HepG2 (cell line): ENCODE measurements at regions not wholly inside any gene's neighbourhood (a gene's known extent, or its start where the extent isn't known, plus 50 kb on each side); places are given as distances from the start of the nearest gene placed in this dataset.

Source experiments
- ATAC-seq: fragments of 200-7000 bp; cut with Tn5 transposase; 3 replicates; pipeline ENCODE4 v1.9.1; 2020; ENCODE audit warnings: mild to moderate bottlenecking, moderate library complexity
- BruUV-seq: library from RNA; stranded (reverse); fragments of 400-500 nt; replicated peaks from 2 replicates; lab custom pipeline; 2021; lab: Mats Ljungman, UMichigan
- CTCF ChIA-PET: fragments of 300-600 bp; formaldehyde crosslinking; extraction: SDS; loops from one replicate; lab custom pipeline; 2021; ENCODE audit warnings: low total read pairs, inconsistent platforms, low intra/inter-chr PET ratio; lab: Yijun Ruan, JAX
- POLR2A ChIA-PET: fragments of 350-600 bp; sonication (Branson Sonifier 250); formaldehyde crosslinking; loops from one replicate; lab custom pipeline; 2020; ENCODE audit warnings: antibody characterized with exemption, inconsistent platforms; lab: Yijun Ruan, JAX
- DNase-seq: peaks from one replicate; pipeline ENCODE4 v3.0.0-alpha.2; 2015; ENCODE audit warnings: low spot score
- FAIRE-seq: peaks from 3 replicates; lab custom pipeline; 2011; peaks lifted over from hg19 to GRCh38; lab: Jason Lieb, UNC
- H2AFZ ChIP-seq: one replicate; pipeline ENCODE4 v1.6.1; 2011; ENCODE audit warnings: low read length, inconsistent platforms
- H3K27ac ChIP-seq: fragments of 300-600 bp; 3 replicates; pipeline ENCODE4 v1.8.0; 2011; ENCODE audit warnings: mixed run types, mild to moderate bottlenecking, mixed read lengths, low read length, inconsistent platforms; ENCODE audit not compliant: insufficient read depth; ENCODE audit errors: extremely low read length
- H3K27me3 ChIP-seq, 2 experiments: fragments of 200-600 bp in 1 of 2; 2 replicates in 1 of 2; 3 replicates in 1 of 2; pipeline versions ENCODE4 v1.6.0 to v1.8.0; 2011; ENCODE audit warnings: low read length in 2 of 2, mild to moderate bottlenecking in 2 of 2, moderate library complexity in 2 of 2, inconsistent platforms in 1 of 2; ENCODE audit not compliant: insufficient read depth in 2 of 2, control insufficient read depth in 1 of 2
- H3K36me3 ChIP-seq, 2 experiments: fragments of 200-600 bp in 1 of 2; replicated peaks in 1 of 2; 2 replicates in 1 of 2; 3 replicates in 1 of 2; pipeline versions ENCODE4 v1.5.1 to v1.8.0; 2011; ENCODE audit warnings: low read length in 2 of 2, inconsistent platforms in 1 of 2; ENCODE audit not compliant: insufficient read depth in 2 of 2, control insufficient read depth in 1 of 2
- H3K4me1 ChIP-seq: 2 replicates; pipeline ENCODE4 v1.5.1; 2012; ENCODE audit warnings: low read length, inconsistent platforms; ENCODE audit not compliant: insufficient read depth
- H3K4me2 ChIP-seq: 2 replicates; pipeline ENCODE4 v1.6.0; 2011; ENCODE audit warnings: low read depth, low read length, inconsistent platforms
- H3K4me3 ChIP-seq, 3 experiments: fragments of 200-600 bp in 1 of 3; sonication (generic), shearing (Covaris generic) in 1 of 3; replicated peaks in 1 of 3; 2 replicates each; pipeline ENCODE4 v1.5.1; 2011 to 2016; ENCODE audit warnings: low read length in 3 of 3, inconsistent platforms in 2 of 3, low read depth in 2 of 3, mild to moderate bottlenecking in 2 of 3, control low read depth in 1 of 3, mixed read lengths in 1 of 3; ENCODE audit not compliant: insufficient read depth in 1 of 3
- H3K79me2 ChIP-seq: one replicate; pipeline ENCODE4 v1.6.1; 2011; ENCODE audit warnings: low read length, inconsistent platforms; ENCODE audit not compliant: insufficient read depth
- H3K9ac ChIP-seq: 2 replicates; pipeline ENCODE4 v1.6.0; 2011; ENCODE audit warnings: mild to moderate bottlenecking, low read depth, low read length, inconsistent platforms; ENCODE audit not compliant: insufficient read depth
- H3K9me3 ChIP-seq: 2 replicates; pipeline ENCODE4 v1.5.1; 2012; ENCODE audit warnings: mild to moderate bottlenecking, low read length
- H4K20me1 ChIP-seq: 2 replicates; pipeline ENCODE4 v1.6.0; 2011; ENCODE audit warnings: inconsistent platforms, mild to moderate bottlenecking, low read length, moderate library complexity; ENCODE audit not compliant: insufficient read depth
- ZNF460 ChIP-seq: sonication (generic); formaldehyde crosslinking; IDR thresholded peaks from 2 replicates; pipeline ENCODE4 v1.5.1; 2020; ENCODE audit warnings: missing genetic modification reagents, mild to moderate bottlenecking, borderline replicate concordance
- WGBS: methylation state at CpG from one replicate; pipeline ENCODE4 v1.1.6; 2017; ENCODE audit warnings: low lambda C conversion rate; 5-methylcytosine and 5-hydroxymethylcytosine counted together
- in situ Hi-C: cut with HindIII; loops from 2 replicates; pipeline ENCODE4 v1.10.0; 2017; ENCODE audit warnings: low pct_unique_long_range_greater_than_20kb; ENCODE audit not compliant: extremely low pct_ligation_motif_present
- intact Hi-C: fragments of 100-400 bp; cut with micrococcal nuclease; formaldehyde crosslinking; loops from one replicate; pipeline ENCODE4 v1.10.0; 2022; ENCODE audit not compliant: unreplicated experiment
- TF ChIP-seq, protein P1 (sequence below): IDR thresholded peaks from 2 replicates; pipeline ENCODE4 v1.6.1; 2016; ENCODE audit warnings: missing biosample characterization, missing genetic modification reagents, low read depth
- TF ChIP-seq, protein P2 (sequence below): sonication (generic); formaldehyde crosslinking; IDR thresholded peaks from 2 replicates; pipeline ENCODE4 v1.8.0; 2022; ENCODE audit warnings: mild to moderate bottlenecking, missing genetic modification reagents, borderline replicate concordance
- TF ChIP-seq, protein P3 (sequence below): sonication (generic); formaldehyde crosslinking; IDR thresholded peaks from 2 replicates; pipeline ENCODE4 v1.5.0; 2020; ENCODE audit warnings: missing genetic modification reagents

DNA sequence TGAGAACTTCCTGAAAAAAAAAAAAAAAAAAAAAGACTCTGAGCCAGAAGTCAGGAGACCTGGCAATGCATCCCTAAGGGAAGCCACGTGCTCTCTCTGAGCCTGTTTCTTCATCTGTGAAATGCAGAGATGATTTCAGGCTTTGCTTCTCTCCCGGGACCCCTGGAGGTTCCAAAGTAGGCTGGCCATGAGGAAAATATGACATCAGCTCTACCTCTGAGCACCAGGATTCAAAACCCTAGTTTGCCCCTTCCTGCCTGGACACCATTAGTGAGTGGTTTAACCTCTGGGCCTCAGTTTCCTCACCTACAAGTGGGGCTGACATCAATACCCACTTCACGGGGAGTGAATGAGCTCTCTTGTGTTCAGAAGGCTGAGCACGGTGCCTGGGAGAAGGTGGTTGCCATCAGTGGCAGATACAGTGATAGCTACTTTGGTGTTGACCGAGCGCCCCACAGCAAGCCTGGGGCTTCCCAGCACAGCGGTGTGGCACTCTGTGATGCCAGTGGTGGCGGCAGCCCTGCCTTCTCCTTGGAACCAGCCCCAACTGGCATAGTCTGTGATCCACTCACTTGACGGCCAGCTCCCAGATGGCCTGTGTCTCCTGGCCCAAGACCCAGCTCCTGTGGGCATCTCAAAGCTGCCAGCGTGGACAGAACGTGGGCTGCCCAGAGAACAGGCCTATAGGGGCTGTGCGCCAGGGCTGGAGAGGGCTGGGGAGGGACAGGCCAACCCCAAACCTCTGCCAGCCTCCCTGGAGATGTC is 153.1 kb upstream of the UNC5B start (continued):
- TF ChIP-seq, protein P1, sequence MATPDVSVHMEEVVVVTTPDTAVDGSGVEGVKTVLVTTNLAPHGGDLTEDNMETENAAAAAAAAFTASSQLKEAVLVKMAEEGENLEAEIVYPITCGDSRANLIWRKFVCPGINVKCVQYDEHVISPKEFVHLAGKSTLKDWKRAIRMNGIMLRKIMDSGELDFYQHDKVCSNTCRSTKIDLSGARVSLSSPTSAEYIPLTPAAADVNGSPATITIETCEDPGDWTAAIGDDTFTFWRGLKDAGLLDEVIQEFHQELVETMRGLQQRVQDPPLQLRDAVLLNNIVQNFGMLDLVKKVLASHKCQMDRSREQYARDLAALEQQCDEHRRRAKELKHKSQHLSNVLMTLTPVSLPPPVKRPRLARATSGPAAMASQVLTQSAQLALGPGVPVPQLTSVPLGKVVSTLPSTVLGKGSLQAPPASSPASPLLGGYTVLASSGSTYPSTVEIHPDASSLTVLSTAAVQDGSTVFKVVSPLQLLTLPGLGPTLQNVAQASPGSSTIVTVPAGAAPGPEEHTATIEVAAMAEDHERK: no peak

DNA sequence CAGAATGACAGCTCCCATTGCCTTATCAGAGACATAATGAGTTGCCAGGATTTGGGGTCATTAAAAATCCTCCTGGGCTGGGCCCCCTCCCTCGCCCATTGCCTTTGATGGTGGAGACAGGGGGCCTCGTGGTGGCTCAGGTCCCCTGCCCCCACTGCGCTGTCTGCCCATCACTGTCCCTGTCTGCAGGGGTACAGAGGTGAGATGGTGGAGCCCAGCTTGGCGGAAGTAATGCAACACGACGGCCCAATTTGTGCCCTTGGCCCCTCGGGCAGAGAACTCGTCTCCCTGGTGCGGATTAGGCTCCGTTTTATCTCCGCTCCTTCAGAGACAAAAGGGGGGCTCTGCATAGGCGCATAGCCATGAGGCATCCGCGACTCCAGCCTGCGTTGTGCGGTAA is 152.4 kb upstream of the UNC5B start:
- FAIRE-seq (no peak), DNase-seq (no peak), ATAC-seq (no peak)
- no peaks in the 10 kb centered on the region for H3K79me2 ChIP-seq
- H3K27me3 ChIP-seq: peaks cover 2 to 27% of the 10 kb centered on the region in 2 experiments; a peak in 4 of 5 replicates
- H4K20me1 ChIP-seq: no peaks in the 10 kb centered on the region
- WGBS: 87% methylated on average over 3 of the region's 16 CpGs
- TF ChIP-seq ZNF460 (CRISPR knock-in tag): no peak
- TF ChIP-seq, protein P2, sequence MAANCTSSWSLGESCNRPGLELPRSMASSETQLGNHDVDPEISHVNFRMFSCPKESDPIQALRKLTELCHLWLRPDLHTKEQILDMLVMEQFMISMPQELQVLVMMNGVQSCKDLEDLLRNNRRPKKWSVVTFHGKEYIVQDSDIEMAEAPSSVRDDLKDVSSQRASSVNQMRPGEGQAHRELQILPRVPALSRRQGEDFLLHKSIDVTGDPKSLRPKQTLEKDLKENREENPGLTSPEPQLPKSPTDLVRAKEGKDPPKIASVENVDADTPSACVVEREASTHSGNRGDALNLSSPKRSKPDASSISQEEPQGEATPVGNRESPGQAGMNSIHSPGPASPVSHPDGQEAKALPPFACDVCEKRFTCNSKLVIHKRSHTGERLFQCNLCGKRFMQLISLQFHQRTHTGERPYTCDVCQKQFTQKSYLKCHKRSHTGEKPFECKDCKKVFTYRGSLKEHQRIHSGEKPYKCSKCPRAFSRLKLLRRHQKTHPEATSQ (CRISPR knock-in tag): no peak
- TF ChIP-seq, protein P3, sequence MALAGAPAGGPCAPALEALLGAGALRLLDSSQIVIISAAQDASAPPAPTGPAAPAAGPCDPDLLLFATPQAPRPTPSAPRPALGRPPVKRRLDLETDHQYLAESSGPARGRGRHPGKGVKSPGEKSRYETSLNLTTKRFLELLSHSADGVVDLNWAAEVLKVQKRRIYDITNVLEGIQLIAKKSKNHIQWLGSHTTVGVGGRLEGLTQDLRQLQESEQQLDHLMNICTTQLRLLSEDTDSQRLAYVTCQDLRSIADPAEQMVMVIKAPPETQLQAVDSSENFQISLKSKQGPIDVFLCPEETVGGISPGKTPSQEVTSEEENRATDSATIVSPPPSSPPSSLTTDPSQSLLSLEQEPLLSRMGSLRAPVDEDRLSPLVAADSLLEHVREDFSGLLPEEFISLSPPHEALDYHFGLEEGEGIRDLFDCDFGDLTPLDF (CRISPR knock-in tag): no peak
- no peak overlapping the region for H3K27ac ChIP-seq
- intact Hi-C loops: no loop called here
- POLR2A ChIA-PET: no interaction called here
- BruUV-seq: no TSS peak
- H3K4me3 ChIP-seq: no peak overlapping the region
- in situ Hi-C loops: no loop called here
- H3K4me1 ChIP-seq: no peaks in the 10 kb centered on the region
- H3K36me3 ChIP-seq: no peaks in the 10 kb centered on the region
- H3K9me3 ChIP-seq: no peaks in the 10 kb centered on the region
- no peak overlapping the region for H2AFZ ChIP-seq
- H3K4me2 ChIP-seq: no peak overlapping the region
- CTCF ChIA-PET: no interaction called here
- H3K9ac ChIP-seq: no peak overlapping the region
